VCaP (cell line): ENCODE measurements at regions not wholly inside any gene's neighbourhood (a gene's known extent, or its start where the extent isn't known, plus 50 kb on each side); places are given as distances from the start of the nearest gene placed in this dataset.

Source experiments
- H3K27ac ChIP-seq: fragments of 450-650 bp; 2 replicates; pipeline ENCODE4 v1.5.1; 2017
- TF ChIP-seq, protein P1 (sequence below): fragments of 450-650 bp; conservative IDR thresholded peaks from 2 replicates; pipeline ENCODE4 v1.5.1; 2017; ENCODE audit warnings: mild to moderate bottlenecking, moderate library complexity

DNA sequence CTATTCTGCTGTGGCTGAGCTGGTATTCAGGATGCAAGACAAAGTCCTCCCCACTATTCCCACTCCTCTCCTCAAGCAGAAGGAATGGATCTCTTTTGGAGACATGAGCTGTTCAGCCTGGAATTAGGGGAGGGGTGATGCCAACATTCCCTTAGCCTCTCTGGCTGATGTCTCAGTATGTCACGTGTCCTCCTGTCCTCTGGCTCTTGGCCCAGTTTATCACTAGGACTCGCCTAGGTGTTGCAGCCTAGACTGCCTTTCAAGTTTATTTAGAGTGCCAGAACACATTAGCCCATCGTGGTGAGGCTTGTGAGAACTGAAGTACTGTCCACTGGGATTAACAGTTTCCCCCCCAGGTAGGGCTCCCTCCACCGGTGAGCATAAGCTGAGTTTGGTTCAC lies 239.9 kb upstream of the MIS18BP1 start:
- TF ChIP-seq, protein P1, sequence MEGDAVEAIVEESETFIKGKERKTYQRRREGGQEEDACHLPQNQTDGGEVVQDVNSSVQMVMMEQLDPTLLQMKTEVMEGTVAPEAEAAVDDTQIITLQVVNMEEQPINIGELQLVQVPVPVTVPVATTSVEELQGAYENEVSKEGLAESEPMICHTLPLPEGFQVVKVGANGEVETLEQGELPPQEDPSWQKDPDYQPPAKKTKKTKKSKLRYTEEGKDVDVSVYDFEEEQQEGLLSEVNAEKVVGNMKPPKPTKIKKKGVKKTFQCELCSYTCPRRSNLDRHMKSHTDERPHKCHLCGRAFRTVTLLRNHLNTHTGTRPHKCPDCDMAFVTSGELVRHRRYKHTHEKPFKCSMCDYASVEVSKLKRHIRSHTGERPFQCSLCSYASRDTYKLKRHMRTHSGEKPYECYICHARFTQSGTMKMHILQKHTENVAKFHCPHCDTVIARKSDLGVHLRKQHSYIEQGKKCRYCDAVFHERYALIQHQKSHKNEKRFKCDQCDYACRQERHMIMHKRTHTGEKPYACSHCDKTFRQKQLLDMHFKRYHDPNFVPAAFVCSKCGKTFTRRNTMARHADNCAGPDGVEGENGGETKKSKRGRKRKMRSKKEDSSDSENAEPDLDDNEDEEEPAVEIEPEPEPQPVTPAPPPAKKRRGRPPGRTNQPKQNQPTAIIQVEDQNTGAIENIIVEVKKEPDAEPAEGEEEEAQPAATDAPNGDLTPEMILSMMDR, result no peak
- H3K27ac ChIP-seq, result no peak overlapping the region

DNA sequence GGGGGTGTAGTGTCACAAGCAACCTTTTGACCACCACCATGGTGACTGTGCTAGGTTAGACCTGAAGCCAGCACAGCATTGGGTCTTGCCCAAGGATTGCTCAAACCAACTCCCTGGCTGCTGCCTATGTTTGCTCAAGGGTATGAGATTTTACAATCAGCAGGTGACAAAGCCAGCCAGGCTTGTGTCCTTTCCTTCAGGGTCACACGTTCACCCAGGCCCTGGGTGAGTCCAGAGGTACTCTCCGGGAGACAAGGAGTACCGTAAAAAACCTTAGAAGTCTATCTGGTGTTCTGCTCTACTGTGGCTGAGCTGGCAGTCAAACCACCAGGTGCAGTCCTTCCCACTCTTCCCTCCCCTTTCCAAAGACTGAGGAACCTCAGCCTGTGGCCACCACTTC lies 238.9 kb upstream of the MIS18BP1 start:
- no peak overlapping the region for H3K27ac ChIP-seq
- TF ChIP-seq, protein P1, result no peak

DNA sequence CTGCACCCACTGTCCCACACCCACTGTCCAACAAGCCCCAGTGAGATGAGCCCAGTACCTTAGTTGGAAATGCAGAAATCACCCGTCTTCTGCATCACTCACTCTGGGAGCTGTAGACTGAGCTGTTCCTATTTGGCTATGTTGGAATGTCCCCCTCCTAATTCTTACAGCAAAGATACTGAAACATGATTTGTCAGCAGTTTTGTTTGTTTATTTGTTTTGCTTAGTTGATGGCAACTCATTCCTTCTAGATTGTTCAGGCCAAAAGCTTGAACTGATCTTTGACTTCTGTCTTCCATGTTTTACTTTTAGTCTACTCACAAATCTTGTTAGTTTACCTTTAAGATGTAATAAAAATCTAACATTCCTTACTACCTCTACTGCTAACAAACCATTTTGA lies 233.6 kb upstream of the MIS18BP1 start:
- TF ChIP-seq, protein P1, result no peak
- H3K27ac ChIP-seq, result no peak overlapping the region

DNA sequence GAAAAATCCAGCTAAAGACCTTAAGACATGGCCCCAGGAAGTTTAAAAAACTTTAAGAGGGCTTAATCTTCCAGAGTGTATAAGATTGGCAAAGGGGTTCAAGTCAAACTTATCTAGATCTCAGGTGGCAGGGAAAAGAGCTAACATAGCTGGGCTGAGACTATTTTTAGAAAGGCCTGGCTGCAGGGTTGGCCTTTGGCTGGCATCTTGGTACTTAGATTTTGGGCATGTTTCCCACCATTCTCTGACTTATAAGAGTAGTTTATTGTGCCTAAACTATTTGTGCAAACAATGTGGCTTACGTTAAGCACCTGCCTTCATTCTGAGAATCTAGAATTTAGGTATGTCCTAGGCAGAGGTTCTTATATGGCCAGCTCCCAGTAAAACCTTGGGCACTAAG lies 214.0 kb upstream of the MIS18BP1 start:
- TF ChIP-seq, protein P1, result no peak
- no peak overlapping the region for H3K27ac ChIP-seq

DNA sequence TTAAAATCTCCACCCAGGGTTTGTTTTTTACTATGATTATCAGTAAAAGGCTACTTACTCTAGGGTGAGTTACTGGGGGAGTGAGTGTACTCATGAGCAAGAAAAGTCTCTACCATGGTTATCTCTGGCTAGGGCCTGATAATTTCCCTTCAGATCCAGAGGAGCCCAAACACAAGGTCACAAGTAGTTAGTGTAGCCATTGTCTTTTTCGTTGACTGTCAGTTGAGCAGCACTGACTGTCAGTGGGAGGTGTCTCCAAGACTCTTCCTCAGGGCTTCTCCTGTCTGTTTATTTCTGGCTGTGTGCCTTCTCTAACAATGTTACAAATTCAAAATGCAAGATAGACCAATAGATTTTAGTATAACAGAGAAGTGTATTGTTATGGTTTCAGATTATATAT lies 181.2 kb upstream of the MIS18BP1 start:
- TF ChIP-seq, protein P1, result no peak
- H3K27ac ChIP-seq, result no peak overlapping the region

DNA sequence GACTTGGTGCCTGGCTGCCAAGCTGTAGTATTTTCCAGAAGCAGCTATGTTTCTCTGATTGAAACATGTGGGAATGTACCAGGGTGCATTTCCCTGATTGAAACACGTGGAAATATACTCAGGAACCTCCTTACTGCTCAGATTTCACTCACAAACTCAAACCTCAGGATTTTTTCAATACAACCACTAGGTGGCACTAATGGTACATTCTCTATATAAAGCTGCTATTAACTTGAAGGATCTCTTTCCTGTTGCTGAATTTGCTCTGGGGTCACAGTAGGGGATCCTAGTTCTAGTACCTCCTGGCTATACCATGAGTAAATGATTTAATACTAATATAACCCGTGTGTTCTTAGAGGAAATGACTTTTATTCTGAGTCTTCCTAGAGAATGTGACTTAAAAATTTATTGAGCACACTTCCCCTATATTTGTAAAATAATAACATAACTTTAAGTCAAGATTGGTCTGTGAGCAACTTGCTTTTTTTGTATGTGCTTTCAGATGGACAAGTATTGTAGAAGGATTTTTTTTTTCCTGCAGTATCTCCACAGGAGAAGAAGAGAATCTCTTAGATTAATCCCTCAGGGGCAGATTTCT lies 173.8 kb upstream of the MIS18BP1 start:
- H3K27ac ChIP-seq, result no peak overlapping the region
- TF ChIP-seq, protein P1, result peak; percentile 83

DNA sequence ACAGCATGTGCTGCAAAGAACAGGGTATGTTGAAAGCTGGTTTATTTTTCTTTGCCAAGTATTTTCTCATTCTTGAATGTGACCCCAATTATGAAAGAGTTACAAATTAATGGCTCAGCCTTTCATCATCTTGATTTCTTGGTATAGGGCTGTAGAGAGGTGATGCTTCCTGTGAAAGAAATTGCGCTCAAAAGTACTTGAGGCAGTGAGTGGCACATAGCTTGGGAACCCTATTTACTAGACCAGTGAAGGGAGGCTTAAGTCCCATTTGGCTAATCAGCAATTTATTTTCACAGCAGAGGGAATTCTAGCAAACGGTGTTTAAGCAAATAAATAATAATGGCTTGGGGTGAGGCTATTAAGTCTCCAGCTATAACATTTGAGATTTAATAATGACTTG lies 153.9 kb upstream of the MIS18BP1 start:
- TF ChIP-seq, protein P1, result no peak
- H3K27ac ChIP-seq, result no peak overlapping the region
